HCT116 (cell line): ENCODE measurements at regions not wholly inside any gene's neighbourhood (a gene's known extent, or its start where the extent isn't known, plus 50 kb on each side); places are given as distances from the start of the nearest gene placed in this dataset.

Source experiments
- EGR1 ChIP-seq: IDR thresholded peaks from 2 replicates; pipeline ENCODE4 v1.6.1; 2012; ENCODE audit warnings: low read depth
- YY1 ChIP-seq: IDR thresholded peaks from 2 replicates; pipeline ENCODE4 v1.6.1; 2011; ENCODE audit warnings: low read length, low read depth, moderate library complexity, mild to moderate bottlenecking; ENCODE audit not compliant: insufficient replicate concordance; ENCODE audit errors: extremely low read depth
- TF ChIP-seq, protein P1 (sequence below), 3 experiments: fragments of 200-600 bp in 1 of 3; sonication (generic) in 1 of 3; IDR thresholded peaks in 2 of 3; conservative IDR thresholded peaks in 1 of 3; 2 replicates each; pipeline ENCODE4 v1.5.1; 2012 to 2017; ENCODE audit warnings: low read depth in 2 of 3, low read length in 2 of 3, antibody characterized with exemption in 1 of 3, borderline replicate concordance in 1 of 3, control low read depth in 1 of 3, mild to moderate bottlenecking in 1 of 3, mixed read lengths in 1 of 3, mixed run types in 1 of 3, moderate library complexity in 1 of 3; ENCODE audit not compliant: insufficient read depth in 1 of 3

DNA sequence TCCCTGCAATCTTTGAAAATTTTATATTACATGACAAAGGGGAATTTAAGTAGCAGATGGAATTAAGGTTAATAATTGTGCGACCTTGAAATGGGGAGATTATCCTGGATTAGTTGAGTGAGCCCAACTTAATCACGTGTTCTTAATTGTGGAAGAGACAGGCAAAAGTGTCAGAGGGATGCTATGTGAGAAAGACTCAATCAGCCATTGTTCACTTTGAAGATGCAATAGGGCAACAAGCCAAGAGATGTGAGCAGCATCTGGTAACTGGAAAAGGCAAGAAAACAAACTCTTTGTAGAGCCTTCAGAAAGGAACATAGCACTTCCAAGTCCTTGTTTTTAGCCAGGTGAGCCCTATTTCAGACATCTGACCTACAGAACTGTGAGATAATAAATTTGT is 247.7 kb downstream of the SLITRK1 start:
- TF ChIP-seq EGR1 (no peak), YY1 (no peak)
- TF ChIP-seq, protein P1, sequence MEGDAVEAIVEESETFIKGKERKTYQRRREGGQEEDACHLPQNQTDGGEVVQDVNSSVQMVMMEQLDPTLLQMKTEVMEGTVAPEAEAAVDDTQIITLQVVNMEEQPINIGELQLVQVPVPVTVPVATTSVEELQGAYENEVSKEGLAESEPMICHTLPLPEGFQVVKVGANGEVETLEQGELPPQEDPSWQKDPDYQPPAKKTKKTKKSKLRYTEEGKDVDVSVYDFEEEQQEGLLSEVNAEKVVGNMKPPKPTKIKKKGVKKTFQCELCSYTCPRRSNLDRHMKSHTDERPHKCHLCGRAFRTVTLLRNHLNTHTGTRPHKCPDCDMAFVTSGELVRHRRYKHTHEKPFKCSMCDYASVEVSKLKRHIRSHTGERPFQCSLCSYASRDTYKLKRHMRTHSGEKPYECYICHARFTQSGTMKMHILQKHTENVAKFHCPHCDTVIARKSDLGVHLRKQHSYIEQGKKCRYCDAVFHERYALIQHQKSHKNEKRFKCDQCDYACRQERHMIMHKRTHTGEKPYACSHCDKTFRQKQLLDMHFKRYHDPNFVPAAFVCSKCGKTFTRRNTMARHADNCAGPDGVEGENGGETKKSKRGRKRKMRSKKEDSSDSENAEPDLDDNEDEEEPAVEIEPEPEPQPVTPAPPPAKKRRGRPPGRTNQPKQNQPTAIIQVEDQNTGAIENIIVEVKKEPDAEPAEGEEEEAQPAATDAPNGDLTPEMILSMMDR (IDR thresholded peaks at IDR 0.05 in 2 of 3, conservative IDR thresholded peaks at IDR 0.05 in 1 of 3; ENCODE audit: borderline replicate concordance in 1 of 3, insufficient read depth in 1 of 3, low read depth in 2 of 3, low read length in 2 of 3): no peak
